ENCODE measurements at regions not wholly inside any gene's neighbourhood (a gene's known extent, or its start where the extent isn't known, plus 50 kb on each side); places are given as distances from the start of the nearest gene placed in this dataset.
"Not testable (repeated sequence)": the region's sequence is repeated elsewhere in the genome, so short reads cannot be mapped to it uniquely, and the experiment has no call there.

GRCh38 chr3:147522780-147523179, 113.6 kb downstream of the ZIC1 start:
- H3K4me3 Mint-ChIP-seq (ENCODE audit: low read depth); H3K4me1 Mint-ChIP-seq (ENCODE audit: low read depth); H3K27me3 Mint-ChIP-seq (ENCODE audit: low read depth); intact Hi-C loops (cut with micrococcal nuclease); H3K36me3 Mint-ChIP-seq (ENCODE audit: low read depth); H3K27ac Mint-ChIP-seq; DNase-seq (ENCODE audit: low spot score); H3K9me3 Mint-ChIP-seq: not testable (repeated sequence)

DNA sequence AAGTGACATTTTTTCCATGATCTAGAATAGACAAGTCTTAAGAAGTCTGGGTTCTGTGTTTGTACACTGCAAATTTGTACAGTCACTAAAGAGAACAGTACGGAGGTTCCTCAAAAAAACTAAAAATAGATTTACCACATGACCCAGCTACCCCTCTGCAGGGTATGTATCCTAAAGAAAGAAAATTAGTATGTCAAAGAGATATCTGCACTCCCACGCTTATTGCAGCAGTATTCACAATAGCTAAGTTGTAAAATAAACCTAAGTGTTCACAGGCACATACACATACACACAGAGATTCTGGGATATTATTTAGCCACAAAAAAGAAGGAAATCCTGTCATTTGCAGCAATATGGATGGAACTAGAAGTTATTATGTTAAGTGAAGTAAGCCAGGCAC, 120.4 kb downstream of the ZIC1 start:
- no peaks in the 10 kb centered on the region for H3K27me3 Mint-ChIP-seq (ENCODE audit: low read depth)
- no peak overlapping the region for H3K27ac Mint-ChIP-seq
- H3K4me1 Mint-ChIP-seq (ENCODE audit: low read depth) = no peaks in the 10 kb centered on the region
- H3K4me3 Mint-ChIP-seq (ENCODE audit: low read depth) = no peak overlapping the region
- no peak for DNase-seq (ENCODE audit: low spot score)
- H3K36me3 Mint-ChIP-seq (ENCODE audit: low read depth) = no peaks in the 10 kb centered on the region
- H3K9me3 Mint-ChIP-seq = peaks cover 7% of the 10 kb centered on the region
- intact Hi-C loops (cut with micrococcal nuclease) = no loop called here

GRCh38 chr3:147538034-147538433, 128.9 kb downstream of the ZIC1 start:
- intact Hi-C loops (cut with micrococcal nuclease) = no loop called here
- Mint-ChIP-seq H3K27ac (no peak overlapping the region), H3K4me3 (ENCODE audit: low read depth) (no peak overlapping the region)

GRCh38 chr3:147540921-147541320, 131.8 kb downstream of the ZIC1 start:
- peaks cover 2% of the 10 kb centered on the region for H3K4me1 Mint-ChIP-seq (ENCODE audit: low read depth)
- no peaks in the 10 kb centered on the region for H3K36me3 Mint-ChIP-seq (ENCODE audit: low read depth)
- intact Hi-C loops (cut with micrococcal nuclease) = no loop called here
- H3K4me3 Mint-ChIP-seq (ENCODE audit: low read depth) = no peak overlapping the region
- peaks cover 37% of the 10 kb centered on the region for H3K9me3 Mint-ChIP-seq
- no peak overlapping the region for H3K27ac Mint-ChIP-seq
- no peak for DNase-seq (ENCODE audit: low spot score)
- H3K27me3 Mint-ChIP-seq (ENCODE audit: low read depth) = no peaks in the 10 kb centered on the region

More at GRCh38 chr3:147538034-147538433, 128.9 kb downstream of the ZIC1 start:
- H3K27me3 Mint-ChIP-seq (ENCODE audit: low read depth) = no peaks in the 10 kb centered on the region
- peaks cover 2% of the 10 kb centered on the region for H3K4me1 Mint-ChIP-seq (ENCODE audit: low read depth)
- H3K9me3 Mint-ChIP-seq = peaks cover 37% of the 10 kb centered on the region
- H3K36me3 Mint-ChIP-seq (ENCODE audit: low read depth) = no peaks in the 10 kb centered on the region
- no peak for DNase-seq (ENCODE audit: low spot score)

DNA sequence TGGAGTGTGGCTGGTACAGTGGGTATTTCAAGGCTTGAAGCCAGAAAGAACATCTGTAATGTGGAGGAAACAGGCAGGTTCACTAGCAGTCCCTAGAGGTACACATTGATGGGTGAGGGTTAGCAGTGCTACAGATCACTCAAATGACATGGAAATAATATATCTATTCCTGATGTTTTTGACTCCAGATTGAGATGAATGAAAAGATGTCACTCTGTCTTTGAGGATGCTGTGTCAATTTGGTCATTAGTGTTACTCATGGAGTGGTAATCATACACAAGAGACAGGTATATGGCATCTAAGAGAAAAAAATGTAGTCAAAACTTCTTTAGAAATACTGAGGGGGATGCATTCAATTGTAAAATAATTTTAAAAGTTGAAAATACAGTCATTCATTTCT, 135.1 kb downstream of the ZIC1 start:
- Mint-ChIP-seq H3K4me1 (ENCODE audit: low read depth) (no peaks in the 10 kb centered on the region), H3K27ac (no peak overlapping the region), H3K36me3 (ENCODE audit: low read depth) (no peaks in the 10 kb centered on the region), H3K9me3 (peaks cover 30% of the 10 kb centered on the region), H3K4me3 (ENCODE audit: low read depth) (no peak overlapping the region), H3K27me3 (ENCODE audit: low read depth) (no peaks in the 10 kb centered on the region)
- no peak for DNase-seq (ENCODE audit: low spot score)
- intact Hi-C loops (cut with micrococcal nuclease) = no loop called here

DNA sequence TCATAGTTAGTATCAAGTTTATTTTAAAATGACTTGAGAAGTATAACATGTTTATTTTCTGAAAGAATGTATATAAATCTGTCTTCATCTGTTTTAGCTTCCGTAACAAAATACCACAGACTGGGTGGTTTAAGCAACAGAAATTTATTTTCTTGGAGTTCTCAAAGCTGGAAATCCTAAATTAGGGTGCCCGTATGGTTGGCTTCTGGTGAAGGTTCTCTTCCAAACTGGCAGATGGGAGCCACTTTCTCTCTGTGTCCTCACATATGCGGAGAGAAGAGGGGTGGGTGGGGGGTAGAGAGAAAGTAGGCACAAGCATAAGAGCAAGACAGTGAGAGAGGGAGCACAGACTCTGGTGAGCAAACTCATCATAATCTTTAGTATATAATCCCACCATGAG, 142.3 kb downstream of the ZIC1 start:
- no peaks in the 10 kb centered on the region for H3K4me1 Mint-ChIP-seq (ENCODE audit: low read depth)
- H3K27ac Mint-ChIP-seq = no peak overlapping the region
- intact Hi-C loops (cut with micrococcal nuclease) = no loop called here
- H3K4me3 Mint-ChIP-seq (ENCODE audit: low read depth) = no peak overlapping the region
- H3K36me3 Mint-ChIP-seq (ENCODE audit: low read depth) = no peaks in the 10 kb centered on the region
- no peak for DNase-seq (ENCODE audit: low spot score)
- peaks cover 4% of the 10 kb centered on the region for H3K9me3 Mint-ChIP-seq
- H3K27me3 Mint-ChIP-seq (ENCODE audit: low read depth) = no peaks in the 10 kb centered on the region

DNA sequence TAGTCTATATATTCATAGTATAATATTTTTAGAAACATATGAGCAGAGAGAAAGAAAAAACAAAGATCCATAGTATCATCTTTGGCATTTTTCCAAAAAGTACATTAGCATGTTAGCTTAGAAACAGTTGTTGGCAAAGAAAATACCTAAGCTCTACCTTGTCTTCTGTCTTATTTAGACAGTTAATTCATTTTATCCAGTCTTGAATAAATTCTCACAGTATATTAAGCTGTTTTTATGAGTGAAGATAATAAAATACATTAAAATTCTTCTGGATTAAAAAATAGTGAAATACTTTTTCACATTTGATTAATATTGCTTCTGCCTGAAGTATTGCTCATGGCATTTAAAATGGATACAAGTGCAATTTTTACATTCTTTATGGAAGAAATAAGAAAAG, 145.2 kb downstream of the ZIC1 start:
- DNase-seq (ENCODE audit: low spot score) = no peak
- no peaks in the 10 kb centered on the region for H3K36me3 Mint-ChIP-seq (ENCODE audit: low read depth)
- H3K4me3 Mint-ChIP-seq (ENCODE audit: low read depth) = no peak overlapping the region
- H3K27ac Mint-ChIP-seq = no peak overlapping the region
- H3K27me3 Mint-ChIP-seq (ENCODE audit: low read depth) = no peaks in the 10 kb centered on the region
- peaks cover 4% of the 10 kb centered on the region for H3K9me3 Mint-ChIP-seq
- H3K4me1 Mint-ChIP-seq (ENCODE audit: low read depth) = no peaks in the 10 kb centered on the region
- intact Hi-C loops (cut with micrococcal nuclease) = no loop called here

DNA sequence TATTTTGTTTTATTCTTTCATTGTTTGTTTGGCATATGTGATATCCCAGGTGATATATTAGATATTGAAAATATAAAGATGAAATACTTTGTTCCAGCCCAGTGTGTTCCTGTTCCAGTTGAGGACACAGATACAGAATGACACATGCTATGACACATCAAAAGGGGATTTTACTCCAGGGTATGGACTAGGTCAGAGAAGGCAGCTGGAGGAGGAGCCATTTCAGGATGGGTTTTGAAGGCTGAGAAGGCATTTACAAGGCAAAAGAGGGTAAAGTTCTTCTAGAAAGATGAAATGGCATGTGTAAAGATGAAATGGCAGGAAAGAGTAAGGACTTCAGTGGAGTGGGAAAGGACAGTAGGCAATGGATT, 163.8 kb downstream of the ZIC1 start:
- intact Hi-C loops (cut with micrococcal nuclease) = no loop called here
- no peaks in the 10 kb centered on the region for H3K27me3 Mint-ChIP-seq (ENCODE audit: low read depth)
- peaks cover 20% of the 10 kb centered on the region for H3K9me3 Mint-ChIP-seq
- no peak overlapping the region for H3K4me3 Mint-ChIP-seq (ENCODE audit: low read depth)
- DNase-seq (ENCODE audit: low spot score) = no peak
- no peaks in the 10 kb centered on the region for H3K4me1 Mint-ChIP-seq (ENCODE audit: low read depth)
- no peaks in the 10 kb centered on the region for H3K36me3 Mint-ChIP-seq (ENCODE audit: low read depth)
- H3K27ac Mint-ChIP-seq = no peak overlapping the region

GRCh38 chr3:147574621-147575020, 165.5 kb downstream of the ZIC1 start:
- no peaks in the 10 kb centered on the region for H3K27me3 Mint-ChIP-seq (ENCODE audit: low read depth)
- peaks cover 20% of the 10 kb centered on the region for H3K9me3 Mint-ChIP-seq
- intact Hi-C loops (cut with micrococcal nuclease) = no loop called here
- no peaks in the 10 kb centered on the region for H3K4me1 Mint-ChIP-seq (ENCODE audit: low read depth)
- no peak overlapping the region for H3K27ac Mint-ChIP-seq
- H3K36me3 Mint-ChIP-seq (ENCODE audit: low read depth) = no peaks in the 10 kb centered on the region
- no peak for DNase-seq (ENCODE audit: low spot score)
- H3K4me3 Mint-ChIP-seq (ENCODE audit: low read depth) = no peak overlapping the region

GRCh38 chr3:147575391-147575790, 166.2 kb downstream of the ZIC1 start:
- peaks cover 20% of the 10 kb centered on the region for H3K9me3 Mint-ChIP-seq
- intact Hi-C loops (cut with micrococcal nuclease) = no loop called here

GRCh38 chr3:147582642-147583041, 173.5 kb downstream of the ZIC1 start:
- H3K4me3 Mint-ChIP-seq (ENCODE audit: low read depth) = no peak overlapping the region
- no peaks in the 10 kb centered on the region for H3K4me1 Mint-ChIP-seq (ENCODE audit: low read depth)
- no peak overlapping the region for H3K27ac Mint-ChIP-seq
- H3K36me3 Mint-ChIP-seq (ENCODE audit: low read depth) = no peaks in the 10 kb centered on the region
- intact Hi-C loops (cut with micrococcal nuclease) = no loop called here
- no peaks in the 10 kb centered on the region for H3K27me3 Mint-ChIP-seq (ENCODE audit: low read depth)
- peaks cover 2% of the 10 kb centered on the region for H3K9me3 Mint-ChIP-seq
- no peak for DNase-seq (ENCODE audit: low spot score)

More at GRCh38 chr3:147575391-147575790, 166.2 kb downstream of the ZIC1 start:
- Mint-ChIP-seq H3K27me3 (ENCODE audit: low read depth) (no peaks in the 10 kb centered on the region), H3K36me3 (ENCODE audit: low read depth) (no peaks in the 10 kb centered on the region), H3K4me3 (ENCODE audit: low read depth) (no peak overlapping the region), H3K4me1 (ENCODE audit: low read depth) (no peaks in the 10 kb centered on the region), H3K27ac (no peak overlapping the region)
- DNase-seq (ENCODE audit: low spot score) = no peak

DNA sequence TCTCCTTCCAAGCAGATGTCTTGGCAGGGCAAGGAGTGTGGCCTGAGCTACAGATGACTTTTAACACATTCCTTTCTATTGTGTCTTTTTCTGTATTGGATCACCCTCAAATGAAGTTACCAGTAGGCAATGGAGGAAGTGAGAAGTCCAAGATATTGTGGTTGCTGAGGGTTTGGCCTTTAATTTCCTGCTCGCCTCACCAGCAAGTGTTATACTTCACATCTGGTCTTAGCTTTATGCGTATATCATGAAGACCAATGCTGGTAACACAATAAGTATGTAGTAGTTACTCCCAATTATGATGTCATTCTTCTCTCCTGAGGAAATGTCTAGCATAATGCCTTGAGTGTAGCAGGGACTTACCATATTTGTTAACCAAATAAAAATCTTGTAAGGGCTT, 179.9 kb downstream of the ZIC1 start:
- Mint-ChIP-seq H3K27me3 (ENCODE audit: low read depth) (no peaks in the 10 kb centered on the region), H3K4me1 (ENCODE audit: low read depth) (no peaks in the 10 kb centered on the region), H3K4me3 (ENCODE audit: low read depth) (no peak overlapping the region), H3K9me3 (peaks cover 13% of the 10 kb centered on the region), H3K36me3 (ENCODE audit: low read depth) (no peaks in the 10 kb centered on the region), H3K27ac (no peak overlapping the region)
- intact Hi-C loops (cut with micrococcal nuclease) = no loop called here
- no peak for DNase-seq (ENCODE audit: low spot score)

- peaks cover 4% of the 10 kb centered on the region for H3K9me3 Mint-ChIP-seq
- H3K4me3 Mint-ChIP-seq (ENCODE audit: low read depth) = no peak overlapping the region
- H3K27me3 Mint-ChIP-seq (ENCODE audit: low read depth) = no peaks in the 10 kb centered on the region
- no peak for DNase-seq (ENCODE audit: low spot score)
- H3K4me1 Mint-ChIP-seq (ENCODE audit: low read depth) = no peaks in the 10 kb centered on the region
- H3K36me3 Mint-ChIP-seq (ENCODE audit: low read depth) = no peaks in the 10 kb centered on the region
- intact Hi-C loops (cut with micrococcal nuclease) = no loop called here
- no peak overlapping the region for H3K27ac Mint-ChIP-seq
Observed at GRCh38 chr3:147604136-147604535, 195.0 kb downstream of the ZIC1 start.

DNA sequence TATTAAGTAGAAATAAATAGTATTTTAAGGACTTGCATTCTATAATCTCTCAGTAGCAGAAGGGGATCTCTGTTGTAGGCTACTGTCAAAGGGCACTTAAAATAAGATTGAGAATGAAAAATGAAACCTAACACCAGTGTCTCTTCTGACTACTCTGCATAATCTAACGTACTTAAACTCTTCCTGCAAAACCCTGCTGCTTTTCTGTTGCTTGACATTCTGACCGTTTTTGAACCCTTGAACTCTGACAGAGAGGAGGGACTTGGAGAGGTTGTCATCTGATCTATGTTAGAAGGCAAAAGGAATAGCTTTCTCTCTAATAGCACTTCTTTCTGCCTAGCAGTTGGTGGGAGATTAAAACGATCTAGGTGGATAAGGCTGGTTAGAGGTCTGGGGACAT, 204.6 kb downstream of the ZIC1 start:
- DNase-seq (ENCODE audit: low spot score) = no peak
- Mint-ChIP-seq H3K9me3 (no peaks in the 10 kb centered on the region), H3K27me3 (ENCODE audit: low read depth) (no peaks in the 10 kb centered on the region), H3K4me3 (ENCODE audit: low read depth) (no peak overlapping the region), H3K4me1 (ENCODE audit: low read depth) (no peaks in the 10 kb centered on the region), H3K36me3 (ENCODE audit: low read depth) (no peaks in the 10 kb centered on the region), H3K27ac (no peak overlapping the region)
- intact Hi-C loops (cut with micrococcal nuclease) = no loop called here

Measured in activated T-helper 2 cell treated with anti-CD3 and anti-CD28 coated beads, Interferon-gamma antibody, Interleukin-2, Interleukin-4, amounts not matched to agents 10 μg/mL and 5 μg/mL and 100 μg/mL, durations not matched to agents 14 hours and 24 hours and 36 hours (primary cell).